NCI-H526 (cell line): ENCODE measurements at regions not wholly inside any gene's neighbourhood (a gene's known extent, or its start where the extent isn't known, plus 50 kb on each side); places are given as distances from the start of the nearest gene placed in this dataset.
"Not testable (repeated sequence)": the region's sequence is repeated elsewhere in the genome, so short reads cannot be mapped to it uniquely, and the experiment has no call there.

ENCODE experiments used
- DNase-seq, 2 experiments: peaks; one replicate each; lab custom pipeline; 2025; lab: John Stamatoyannopoulos, UW

DNA sequence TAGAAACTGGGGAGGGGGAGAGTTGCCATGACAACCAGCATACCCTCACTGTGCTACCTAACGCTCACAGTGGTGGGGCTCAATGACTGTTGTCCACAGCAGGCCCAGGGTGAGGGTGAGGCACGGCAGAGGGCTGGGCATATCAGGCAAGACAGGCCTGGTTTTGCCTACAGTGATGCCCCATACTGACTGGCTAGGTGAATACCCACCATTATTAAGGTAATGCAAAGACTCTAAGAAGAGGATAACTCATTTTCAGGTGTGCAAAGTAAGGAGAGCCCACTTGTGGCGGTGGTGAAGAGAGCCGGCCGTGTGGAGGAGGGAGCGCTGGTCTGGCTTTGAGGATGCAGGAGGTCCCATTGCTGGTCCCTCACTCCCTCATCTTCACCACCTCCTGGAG lies 422.3 kb downstream of the FUT8 start:
- no peak for DNase-seq

DNA sequence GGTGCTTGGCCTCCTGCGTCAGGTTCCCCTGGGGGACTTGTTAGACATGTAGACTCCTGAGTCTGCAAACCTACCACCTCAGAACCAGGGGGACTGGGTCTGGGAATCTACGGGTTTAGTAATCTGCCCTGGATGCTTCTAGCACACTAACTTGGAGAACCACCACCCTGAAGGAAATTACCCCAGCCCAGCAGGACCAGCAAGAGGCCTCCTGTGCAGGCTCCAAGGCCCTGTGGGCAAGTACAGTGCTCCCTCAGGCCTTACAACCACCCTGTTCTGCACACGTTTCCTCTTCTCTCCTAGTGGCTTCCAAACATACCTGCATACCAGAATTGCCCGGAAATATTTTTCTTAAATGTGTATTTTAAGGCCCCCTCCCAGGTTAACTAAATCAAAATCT lies 423.0 kb downstream of the FUT8 start:
- DNase-seq: no peak

DNA sequence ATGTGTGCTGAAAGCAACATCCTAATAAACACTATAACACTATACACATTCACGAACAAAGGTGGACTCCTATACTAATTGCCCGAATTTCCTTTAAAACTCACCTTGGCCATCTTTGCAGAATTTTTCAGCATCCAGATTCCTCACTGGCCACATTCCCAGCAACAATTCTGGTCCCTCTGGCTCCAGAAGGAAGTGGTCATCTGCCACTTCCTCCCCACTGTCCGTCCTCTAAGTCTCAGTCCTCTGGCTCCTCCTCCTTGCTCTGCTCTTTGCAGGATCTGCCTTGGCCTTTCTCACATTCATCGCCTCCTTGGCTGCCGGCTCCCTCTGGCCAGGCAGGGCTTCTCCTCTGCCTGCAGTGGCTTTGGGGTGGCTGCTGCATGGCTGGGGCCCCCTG lies 426.0 kb downstream of the FUT8 start:
- DNase-seq: no peak

DNA sequence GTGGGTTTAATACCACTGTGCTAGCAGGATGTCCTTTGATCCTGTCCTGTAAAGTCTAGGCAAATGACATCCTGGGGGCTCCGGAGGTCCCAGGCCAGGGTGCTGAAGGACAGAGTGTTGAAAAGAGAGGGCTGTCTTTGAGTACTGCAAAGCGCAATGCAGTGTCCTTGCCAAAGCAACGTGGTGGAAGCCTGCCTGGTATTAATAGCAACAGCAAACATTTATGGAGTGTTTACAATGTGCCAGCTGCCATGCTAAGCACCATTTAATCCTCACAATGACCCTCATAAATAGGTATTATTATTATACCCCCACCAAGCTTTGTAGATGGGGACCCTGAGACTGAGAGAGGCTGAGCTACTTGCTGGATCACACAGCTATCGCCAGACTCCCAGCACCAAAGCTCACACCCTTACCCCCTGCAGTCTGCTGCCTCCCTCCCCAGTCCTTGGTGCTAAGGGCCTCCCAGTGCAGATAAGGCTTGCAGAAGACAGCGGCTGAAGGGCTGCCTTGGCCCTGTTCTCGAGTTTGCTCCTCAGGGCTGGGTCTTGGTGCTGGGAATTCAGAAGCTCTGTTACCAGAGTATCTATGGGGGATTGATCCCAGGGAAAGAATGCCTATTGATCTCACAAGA lies 427.7 kb downstream of the FUT8 start:
- no peak for DNase-seq

DNA sequence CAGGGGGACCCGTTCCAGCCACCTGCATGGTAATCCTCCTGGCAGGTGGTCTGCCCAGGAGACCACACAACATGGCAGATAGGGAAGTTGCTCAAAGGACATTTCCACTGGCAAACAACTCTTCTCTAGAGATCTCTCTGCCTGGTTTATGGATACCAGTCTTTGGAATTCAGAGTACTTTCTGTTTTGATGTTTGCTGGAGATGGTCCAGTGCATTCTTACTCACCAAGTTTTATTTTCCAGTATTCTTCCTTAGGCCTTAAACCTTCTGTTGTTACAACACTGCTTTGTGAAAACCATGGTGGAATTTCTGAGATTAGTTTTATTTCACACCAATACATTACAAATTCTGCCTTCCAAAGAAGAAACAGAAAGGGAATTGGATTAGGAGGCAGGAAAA lies 428.3 kb downstream of the FUT8 start:
- no peak for DNase-seq

DNA sequence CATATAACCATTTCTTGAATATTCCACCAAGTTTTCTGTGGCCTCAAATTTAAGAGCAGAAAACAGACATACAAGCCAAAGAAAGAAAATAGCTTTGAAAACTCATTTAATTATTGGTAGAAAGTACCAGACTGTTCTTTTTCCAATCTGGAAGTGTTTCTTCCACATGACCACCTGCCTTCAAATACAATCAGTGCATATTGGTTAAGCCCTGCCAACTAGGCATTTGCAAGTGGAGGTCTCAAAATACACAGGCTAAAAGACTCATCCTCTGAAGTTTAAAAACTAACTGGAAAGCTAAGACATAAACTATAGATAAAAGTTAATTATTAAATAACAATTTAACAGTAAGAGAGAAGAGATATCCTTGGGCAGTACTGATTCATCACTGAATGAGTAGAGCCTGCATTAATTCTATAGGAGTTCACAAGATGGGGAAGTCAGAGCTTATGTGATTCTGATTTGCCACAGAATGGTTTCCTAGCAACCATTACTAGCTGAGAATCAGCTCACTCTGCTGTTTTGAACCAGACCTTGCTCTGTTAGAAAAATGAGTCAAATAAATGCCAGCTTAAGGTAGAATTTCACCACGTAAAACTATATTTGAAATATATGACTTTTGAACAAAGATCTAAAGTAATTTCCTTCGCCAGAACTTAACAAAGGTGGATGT lies 433.8 kb downstream of the FUT8 start:
- no peak for DNase-seq

DNA sequence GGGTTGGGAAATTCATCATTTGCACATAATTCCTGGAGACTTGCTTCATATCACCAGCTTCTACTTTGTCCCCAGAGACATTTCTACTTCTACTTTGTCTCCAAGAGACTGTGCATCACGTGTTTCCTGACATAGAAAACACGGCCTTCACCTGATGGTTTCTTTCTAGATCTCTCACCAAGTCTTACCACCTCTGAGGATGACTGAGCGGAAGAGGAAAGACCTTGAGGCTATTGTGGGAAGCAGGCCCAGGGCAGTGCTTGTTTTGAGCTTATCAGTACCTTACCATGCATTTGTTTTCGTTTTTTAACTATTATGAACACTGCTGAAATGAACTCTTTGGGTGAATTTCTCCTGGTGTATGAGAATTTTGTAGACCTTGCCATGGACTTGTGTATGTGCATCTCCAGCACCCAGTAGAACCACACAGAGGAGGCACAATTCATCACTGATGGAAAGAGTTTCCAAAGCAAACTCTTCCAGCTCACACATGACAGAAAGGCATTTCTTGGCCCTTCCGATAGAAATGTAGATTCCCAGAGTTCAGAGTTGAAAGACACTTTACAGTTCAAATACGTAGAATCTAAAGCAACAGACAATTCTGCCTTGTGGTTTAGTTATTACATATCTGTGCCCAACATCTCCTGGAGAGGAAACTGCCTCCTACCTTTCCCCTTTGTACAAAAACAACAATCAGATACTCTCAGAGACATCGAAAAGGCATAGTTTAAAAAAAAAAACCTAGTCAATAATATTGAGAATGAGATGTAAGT lies 434.7 kb downstream of the FUT8 start:
- DNase-seq: no peak

DNA sequence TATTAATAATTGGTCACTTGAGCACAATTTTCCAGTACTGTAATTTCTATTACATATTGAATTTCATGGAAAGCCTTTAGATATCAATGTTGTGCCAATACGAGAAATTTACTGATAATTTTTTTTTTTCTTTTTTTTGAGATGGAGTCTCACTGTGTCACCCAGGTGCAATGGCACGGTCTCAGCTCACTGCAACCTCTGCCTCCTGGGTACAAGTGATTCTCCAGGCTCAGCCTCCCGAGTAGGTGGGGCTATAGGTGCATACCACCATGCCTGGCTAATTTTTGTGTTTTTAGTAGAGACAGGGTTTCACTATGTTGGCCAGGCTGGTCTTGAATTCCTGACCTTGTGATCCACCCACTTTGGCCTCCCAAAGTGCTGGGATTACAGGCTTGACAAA lies 435.4 kb downstream of the FUT8 start:
- DNase-seq: not testable (repeated sequence)

DNA sequence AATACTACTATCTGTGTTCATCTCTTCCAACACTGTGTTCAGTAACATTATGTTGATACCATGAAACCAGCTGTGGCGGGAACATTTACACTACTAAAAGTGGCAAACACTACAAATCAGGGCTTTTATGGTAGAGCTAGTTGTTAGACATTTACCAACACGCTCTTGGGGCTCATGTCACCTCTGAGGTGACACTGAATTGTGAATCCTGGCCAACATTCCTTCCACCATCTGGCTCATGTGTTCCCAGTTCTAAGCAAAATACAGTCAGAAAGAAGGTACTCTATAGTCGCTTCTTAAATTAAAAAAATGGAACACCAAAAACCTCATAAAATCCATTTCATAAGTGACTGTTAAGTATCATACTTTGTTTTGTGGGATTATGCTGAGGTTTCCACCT lies 436.6 kb downstream of the FUT8 start:
- DNase-seq: no peak

DNA sequence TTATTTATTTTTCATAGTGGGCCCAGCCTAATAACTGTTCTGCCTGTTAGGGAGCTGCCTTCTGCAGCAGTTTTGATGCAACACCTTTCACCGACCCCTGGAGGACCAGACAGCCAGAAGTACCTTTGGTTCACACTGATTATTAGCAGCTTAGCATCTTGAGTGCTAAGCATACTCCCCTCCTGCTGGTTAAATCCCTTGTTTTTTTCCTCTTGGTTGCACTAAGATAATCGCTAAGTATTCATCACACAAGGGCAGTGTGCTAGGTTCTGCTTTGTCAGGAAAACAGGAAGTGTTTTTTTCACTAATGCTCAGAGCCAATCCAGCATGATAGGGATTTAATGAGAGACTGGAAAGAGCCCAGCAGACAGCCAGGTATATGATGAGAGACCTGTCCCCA lies 437.0 kb downstream of the FUT8 start:
- no peak for DNase-seq

DNA sequence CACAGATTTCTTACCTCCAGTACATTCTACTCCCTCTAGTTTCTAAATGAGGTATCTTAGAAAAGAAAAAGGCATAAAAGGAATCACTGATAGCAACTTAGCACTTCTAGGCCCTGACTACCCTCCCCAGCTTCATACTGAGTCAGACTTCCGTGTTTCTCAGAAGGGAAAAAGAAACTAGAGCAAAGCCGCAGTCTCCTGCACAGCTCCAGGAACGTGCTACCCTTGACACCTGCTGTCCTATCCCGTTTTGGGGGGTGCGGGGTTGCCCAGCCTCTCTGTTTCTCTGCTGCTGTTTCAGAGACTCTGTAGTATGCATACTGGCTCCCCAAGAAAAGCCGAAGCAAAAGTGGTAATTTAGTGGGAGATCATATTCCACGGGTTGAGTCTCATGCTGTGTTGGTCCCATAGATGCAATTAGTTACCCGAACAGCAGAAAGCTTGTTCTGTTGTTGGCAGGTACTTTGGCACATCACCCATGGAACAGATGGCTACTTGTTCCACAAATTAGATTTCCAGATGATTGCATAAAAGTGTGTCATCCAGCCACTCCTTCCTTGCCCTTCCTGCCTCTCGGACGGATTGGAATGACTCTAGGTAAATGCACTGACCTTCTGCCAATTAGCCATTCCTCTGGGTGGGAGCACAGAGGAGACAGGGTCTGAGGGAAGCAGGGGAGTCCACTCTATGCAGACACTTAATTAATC lies 438.1 kb downstream of the FUT8 start:
- DNase-seq: no peak

DNA sequence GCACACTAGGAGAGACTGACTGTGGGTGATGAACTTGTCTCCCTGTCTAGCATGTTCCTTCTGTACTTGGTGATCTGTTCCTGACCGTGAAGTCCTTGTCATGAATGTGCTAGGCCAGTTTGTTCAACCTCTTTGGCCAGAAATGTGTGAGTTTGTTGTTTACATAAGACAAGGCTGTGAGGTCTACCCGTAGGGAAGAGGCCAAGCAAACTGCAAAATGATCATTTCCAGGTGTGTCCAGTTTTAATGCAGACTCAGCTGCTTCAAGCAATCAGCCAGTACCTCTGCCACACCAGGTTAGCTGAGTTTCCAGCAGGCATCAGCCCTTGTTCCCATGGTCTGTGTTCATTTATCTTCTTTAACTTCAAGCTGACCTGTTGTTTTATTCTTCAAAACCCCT lies 440.2 kb downstream of the FUT8 start:
- no peak for DNase-seq

DNA sequence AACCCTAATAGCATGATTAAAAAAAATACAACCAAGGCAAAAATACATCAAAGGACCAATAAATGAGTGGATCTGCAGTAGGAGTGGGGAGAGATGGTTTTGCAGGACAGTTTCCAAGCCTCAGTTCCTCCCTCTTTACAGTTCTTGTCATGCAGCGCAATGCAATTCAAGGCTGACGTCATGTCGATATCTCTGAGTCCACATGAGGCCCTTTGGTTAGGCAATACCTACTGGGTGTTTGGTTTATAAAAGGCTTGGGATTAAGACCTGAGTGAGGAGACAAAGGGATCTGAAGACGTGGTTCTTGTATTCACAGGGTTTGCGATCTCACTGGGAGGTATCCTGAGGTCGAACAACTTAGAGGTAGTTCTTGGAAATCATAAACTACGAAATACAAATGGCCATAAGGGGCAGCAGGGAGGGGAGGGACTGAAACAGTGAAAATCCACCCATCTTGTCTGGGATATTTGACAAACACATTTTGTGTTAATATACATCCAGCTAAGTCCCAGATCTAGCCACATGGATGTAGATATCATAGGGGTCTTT lies 441.0 kb downstream of the FUT8 start:
- no peak for DNase-seq

DNA sequence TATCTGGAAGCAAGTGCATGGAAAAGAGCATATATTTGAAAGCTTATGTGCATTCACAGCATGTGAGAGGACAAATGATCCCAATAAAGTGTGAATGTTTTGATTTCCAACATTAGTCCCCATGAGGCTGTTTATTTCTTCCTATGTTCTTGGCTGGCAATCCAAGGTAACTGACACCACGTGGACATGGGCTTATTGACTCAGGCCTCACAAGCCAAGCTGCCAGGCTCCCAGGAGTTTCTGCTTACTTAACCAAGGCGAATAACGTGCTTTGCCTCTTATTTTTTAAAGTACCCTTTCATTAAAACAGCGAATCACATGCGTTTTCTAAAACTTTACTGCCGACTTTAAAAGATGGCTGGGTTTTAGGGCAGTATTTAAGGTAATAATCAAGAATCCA lies 441.7 kb downstream of the FUT8 start:
- no peak for DNase-seq

DNA sequence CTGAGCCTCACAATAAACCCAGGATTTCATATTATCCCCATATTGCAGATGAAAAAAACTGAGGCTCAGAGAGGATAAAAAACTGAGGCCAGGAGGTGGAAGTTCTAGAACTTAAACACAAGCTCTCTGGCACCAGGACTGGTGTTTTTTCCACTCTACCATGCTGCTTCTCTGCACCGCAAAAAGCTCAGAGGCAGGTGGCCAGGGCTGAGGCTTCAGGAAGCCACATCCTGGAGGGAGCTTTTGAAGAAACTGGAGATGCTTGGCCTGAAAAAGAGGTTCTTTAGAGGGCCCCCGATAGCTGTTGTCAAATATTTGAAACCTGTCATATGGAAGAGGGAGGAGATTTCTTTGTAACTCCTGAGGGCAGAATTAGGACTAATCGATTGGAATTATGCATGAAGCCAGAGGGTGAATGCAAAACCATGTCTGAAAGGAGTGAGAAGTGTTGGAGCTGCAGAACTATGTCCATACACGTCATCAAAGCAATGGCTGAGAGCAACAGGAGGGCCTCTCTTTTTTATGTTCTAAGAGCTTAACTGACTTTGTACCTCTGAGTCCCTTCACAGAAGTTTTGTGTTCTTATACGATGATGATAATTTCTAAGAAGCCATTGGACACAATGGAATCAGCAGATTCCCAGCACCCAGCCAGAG lies 448.6 kb downstream of the FUT8 start:
- DNase-seq: no peak

DNA sequence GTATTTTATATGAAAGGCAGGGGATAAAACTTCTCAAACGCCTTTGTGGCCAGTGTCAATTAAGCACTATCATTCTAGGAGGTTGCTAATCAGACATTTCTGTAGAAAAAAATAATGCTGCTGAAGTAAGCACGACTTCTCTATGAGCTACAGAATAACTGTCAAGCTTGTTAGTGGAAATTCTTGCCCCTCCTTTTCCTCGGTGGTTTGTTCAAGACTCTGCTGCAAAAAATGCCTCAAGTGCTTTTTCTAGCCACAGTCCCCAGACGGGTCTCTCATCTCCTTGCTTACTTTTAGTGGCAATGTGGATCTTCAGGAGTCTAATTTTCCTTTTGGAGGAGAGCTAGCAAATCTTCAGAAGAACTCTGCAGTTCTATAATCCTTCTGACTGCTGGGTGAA lies 452.0 kb downstream of the FUT8 start:
- no peak for DNase-seq

DNA sequence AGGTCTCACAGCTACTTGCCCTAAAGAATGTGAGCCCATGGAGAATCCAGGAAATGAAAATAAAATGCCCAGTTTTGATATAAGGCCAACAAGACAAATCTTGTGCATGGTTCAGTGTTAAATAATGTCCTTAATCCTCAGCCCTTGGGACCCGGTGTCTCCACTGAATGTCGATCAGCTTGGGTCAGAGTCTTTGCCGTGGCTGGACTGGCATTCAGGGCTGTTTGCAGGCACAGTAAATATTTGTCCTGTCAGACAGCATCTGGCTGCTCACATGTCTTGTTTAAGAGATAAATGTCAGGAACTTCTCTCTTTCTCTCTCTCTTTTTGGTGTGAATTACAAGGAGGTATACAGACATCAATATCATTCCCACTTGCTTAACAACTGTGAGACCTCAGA lies 452.5 kb downstream of the FUT8 start:
- no peak for DNase-seq

DNA sequence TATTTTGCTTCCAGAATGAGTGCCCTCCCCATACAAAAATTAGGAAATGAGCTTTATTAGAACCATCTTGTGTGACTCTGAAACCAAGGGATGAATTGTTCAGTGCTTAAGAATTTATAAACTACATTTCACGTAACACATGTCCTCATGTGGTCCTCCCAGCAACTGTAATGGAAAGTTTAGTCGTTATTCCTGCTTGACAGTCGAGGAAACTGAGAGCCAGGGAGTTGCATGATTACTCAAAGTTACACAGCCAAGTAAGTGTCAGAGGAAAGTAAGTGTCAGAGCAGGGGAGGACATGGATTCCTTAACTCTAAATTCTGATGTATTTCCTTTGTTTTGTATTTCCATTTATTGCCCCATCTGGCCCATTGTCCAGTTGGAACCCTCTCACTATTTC lies 453.9 kb downstream of the FUT8 start:
- no peak for DNase-seq

DNA sequence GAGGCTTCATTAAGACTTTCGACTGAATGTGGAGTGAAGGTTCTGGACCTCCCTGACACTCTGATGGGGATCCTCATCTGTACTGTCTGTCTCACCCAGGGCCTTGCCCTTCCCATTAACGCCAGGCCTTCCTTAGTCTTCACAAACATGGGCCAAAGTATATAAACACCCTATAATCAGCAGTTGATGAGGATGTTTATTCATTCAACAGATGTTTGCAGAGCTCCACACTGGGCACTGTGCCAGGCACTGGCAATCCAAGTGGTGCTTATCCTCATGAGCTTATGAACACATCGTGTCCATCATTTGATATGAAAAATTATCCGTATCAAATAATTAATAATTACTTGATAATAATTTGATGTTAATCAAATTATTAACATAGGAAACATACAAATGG lies 454.4 kb downstream of the FUT8 start:
- DNase-seq: no peak

DNA sequence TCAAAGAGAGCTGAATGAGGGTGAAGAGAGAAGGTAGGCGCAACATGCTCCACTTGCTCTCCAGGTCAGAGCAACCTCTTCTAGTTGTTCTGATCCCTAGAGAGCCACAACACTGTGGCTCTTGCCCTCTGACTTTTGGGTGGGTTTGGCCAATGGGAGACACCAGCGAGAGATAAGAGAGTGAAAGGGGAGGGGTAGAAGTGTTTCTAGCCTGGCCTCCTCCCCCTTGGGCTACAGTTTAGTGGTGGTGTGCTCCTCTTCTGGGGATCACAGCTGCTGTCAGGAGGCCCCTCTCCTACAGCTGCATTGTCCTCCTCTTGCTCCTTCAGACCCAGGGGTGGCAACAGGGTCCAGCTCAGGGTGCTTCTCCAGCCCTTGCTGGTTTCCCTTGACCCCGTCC lies 454.8 kb downstream of the FUT8 start:
- no peak for DNase-seq

DNA sequence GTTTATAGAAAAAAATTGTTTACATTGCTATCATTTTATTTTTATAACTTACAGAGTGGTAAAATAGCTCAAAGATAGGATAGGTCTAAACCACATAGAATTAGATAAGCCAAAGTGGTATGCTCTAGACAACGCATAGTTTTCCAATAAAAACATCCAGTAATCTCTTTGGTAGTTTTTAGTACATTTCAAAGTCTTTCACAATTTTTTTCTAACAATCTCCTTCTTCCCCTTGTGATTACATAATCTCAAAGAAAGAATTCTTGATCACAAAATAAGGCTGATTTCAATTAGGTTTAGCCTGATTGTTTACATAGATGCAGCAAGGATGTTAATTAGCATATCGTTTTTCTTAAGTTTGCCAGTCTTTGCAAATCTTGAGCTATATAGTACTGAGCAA lies 460.0 kb downstream of the FUT8 start:
- DNase-seq: no peak

DNA sequence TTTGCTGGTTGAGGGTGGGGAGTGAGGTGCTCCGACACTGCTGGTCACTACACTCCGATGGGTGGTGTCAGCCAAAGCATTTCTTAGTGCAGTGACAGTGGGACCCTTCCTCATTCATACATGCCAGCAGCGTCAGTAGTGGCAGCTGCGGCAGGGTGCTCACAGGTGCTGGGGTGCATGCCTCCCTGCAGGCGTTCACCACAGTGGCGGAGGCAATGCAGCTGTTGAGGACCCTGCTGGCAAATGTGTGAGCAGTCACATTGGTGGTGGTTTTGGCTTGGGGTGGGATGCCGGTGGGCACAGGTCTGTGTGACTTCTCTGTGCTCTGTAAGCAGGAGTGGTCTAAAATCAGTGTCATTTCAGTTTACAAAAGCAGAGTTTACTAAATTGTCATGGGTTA lies 464.6 kb downstream of the FUT8 start:
- DNase-seq: no peak
